HCT116 (cell line): ENCODE measurements at regions not wholly inside any gene's neighbourhood (a gene's known extent, or its start where the extent isn't known, plus 50 kb on each side); places are given as distances from the start of the nearest gene placed in this dataset.

ENCODE experiments used
- ATAC-seq: fragments of 200-7000 bp; cut with Tn5 transposase; 2 replicates; pipeline ENCODE4 v1.9.1; 2020; ENCODE audit warnings: mild to moderate bottlenecking, moderate library complexity
- BruUV-seq: library from RNA; stranded (reverse); fragments of 400-500 nt; replicated peaks from 2 replicates; lab custom pipeline; 2021; lab: Mats Ljungman, UMichigan
- CTCF ChIA-PET: fragments of 300-600 bp; sonication (Branson Sonifier 250); formaldehyde crosslinking; loops from one replicate; lab custom pipeline; 2021; ENCODE audit warnings: antibody characterized with exemption; lab: Charles Lee
- POLR2A ChIA-PET: fragments of 300-600, 350-600 bp; sonication (Branson Sonifier 250); formaldehyde crosslinking; loops from one replicate; lab custom pipeline; 2021; ENCODE audit warnings: antibody characterized with exemption; lab: Charles Lee
- RAD21 ChIA-PET, 2 experiments: fragments of 300-600 bp; sonication (Branson Sonifier 250); formaldehyde crosslinking; loops; one replicate each; lab custom pipeline; 2023; ENCODE audit warnings: low total read pairs in 2 of 2; ENCODE audit not compliant: uncharacterized antibody in 2 of 2, unreplicated experiment in 2 of 2, low non-redundant PET in 1 of 2; lab: Charles Lee
- DNase-seq: peaks from one replicate; pipeline ENCODE4 v3.0.0-alpha.2; 2010; ENCODE audit warnings: low read depth, low spot score
- H2AFZ ChIP-seq: fragments of 200-600 bp; shearing (Covaris generic), sonication (generic); 2 replicates; pipeline ENCODE4 v1.6.1; 2017; ENCODE audit warnings: low read depth, mixed run types, mixed read lengths, antibody characterized with exemption, low read length; ENCODE audit not compliant: poor library complexity, severe bottlenecking
- H3K27ac ChIP-seq: 2 replicates; pipeline ENCODE4 v1.5.1; 2012; ENCODE audit warnings: low read depth, low read length
- H3K27me3 ChIP-seq: fragments of 200-600 bp; sonication (generic); 2 replicates; pipeline ENCODE4 v1.6.1; 2016; ENCODE audit warnings: mixed run types, low read length, mixed read lengths; ENCODE audit not compliant: insufficient read depth
- H3K36me3 ChIP-seq, 2 experiments: fragments of 200-500 bp in 1 of 2; fragments of 200-600 bp in 1 of 2; sonication (Bioruptor generic) in 1 of 2; sonication (generic) in 1 of 2; 2 replicates each; pipeline versions ENCODE4 v1.5.1 to v1.6.1; 2014 to 2016; ENCODE audit warnings: low read length in 2 of 2, inconsistent platforms in 1 of 2, mixed read lengths in 1 of 2, mixed run types in 1 of 2; ENCODE audit not compliant: insufficient read depth in 2 of 2, control insufficient read depth in 1 of 2
- H3K4me1 ChIP-seq, 2 experiments: fragments of 200-600 bp in 1 of 2; sonication (generic) in 1 of 2; 2 replicates each; pipeline versions ENCODE4 v1.5.1 to v1.6.1; 2012 to 2017; ENCODE audit warnings: low read length in 2 of 2, inconsistent platforms in 1 of 2, mild to moderate bottlenecking in 1 of 2, mixed read lengths in 1 of 2, mixed run types in 1 of 2, moderate library complexity in 1 of 2; ENCODE audit not compliant: insufficient read depth in 2 of 2, control insufficient read depth in 1 of 2
- H3K4me2 ChIP-seq: fragments of 200-600 bp; sonication (generic); 2 replicates; pipeline ENCODE4 v1.6.1; 2017; ENCODE audit warnings: mixed run types, low read length, mixed read lengths
- H3K4me3 ChIP-seq, 2 experiments: fragments of 200-600 bp in 1 of 2; sonication (generic) in 1 of 2; replicated peaks in 1 of 2; 2 replicates each; pipeline ENCODE4 v1.5.1; 2011 to 2016; ENCODE audit warnings: low read length in 2 of 2, control low read depth in 1 of 2, low read depth in 1 of 2, mild to moderate bottlenecking in 1 of 2, mixed read lengths in 1 of 2, mixed run types in 1 of 2
- H3K79me2 ChIP-seq: fragments of 200-600 bp; sonication (generic); 2 replicates; pipeline ENCODE4 v1.6.1; 2017; ENCODE audit warnings: mild to moderate bottlenecking, mixed run types, low read length, moderate library complexity, mixed read lengths; ENCODE audit not compliant: insufficient read depth
- H3K9ac ChIP-seq: fragments of 200-600 bp; sonication (generic); 2 replicates; pipeline ENCODE4 v1.6.1; 2016; ENCODE audit warnings: low read length, mixed read lengths
- H3K9me2 ChIP-seq: fragments of 200-600 bp; sonication (generic), shearing (Covaris generic); 2 replicates; pipeline ENCODE4 v1.6.1; 2017; ENCODE audit warnings: mixed run types, mild to moderate bottlenecking, moderate library complexity; ENCODE audit not compliant: insufficient read depth
- H3K9me3 ChIP-seq, 2 experiments: fragments of 200-500 bp in 1 of 2; fragments of 200-600 bp in 1 of 2; sonication (Bioruptor generic) in 1 of 2; sonication (generic) in 1 of 2; 2 replicates each; pipeline ENCODE4 v1.6.1; 2014 to 2017; ENCODE audit warnings: low read length in 2 of 2, mixed read lengths in 2 of 2, inconsistent platforms in 1 of 2, low read depth in 1 of 2, mild to moderate bottlenecking in 1 of 2, mixed run types in 1 of 2, moderate library complexity in 1 of 2; ENCODE audit not compliant: control insufficient read depth in 1 of 2, insufficient read depth in 1 of 2
- H4K20me1 ChIP-seq: fragments of 200-600 bp; sonication (generic), shearing (Covaris generic); 2 replicates; pipeline ENCODE4 v1.6.1; 2017; ENCODE audit warnings: mixed run types, mild to moderate bottlenecking, moderate library complexity; ENCODE audit not compliant: insufficient read depth
- FOSL1 ChIP-seq: IDR thresholded peaks from 2 replicates; pipeline ENCODE4 v1.6.1; 2012; ENCODE audit warnings: low read depth
- JUND ChIP-seq: IDR thresholded peaks from 2 replicates; pipeline ENCODE4 v1.6.1; 2012
- RAD21 ChIP-seq: IDR thresholded peaks from 2 replicates; pipeline ENCODE4 v1.6.1; 2012; ENCODE audit warnings: low read depth, mild to moderate bottlenecking
- intact Hi-C: fragments of 100-400 bp; cut with micrococcal nuclease; formaldehyde crosslinking; loops from 2 replicates; pipeline ENCODE4 v1.10.0; 2022

DNA sequence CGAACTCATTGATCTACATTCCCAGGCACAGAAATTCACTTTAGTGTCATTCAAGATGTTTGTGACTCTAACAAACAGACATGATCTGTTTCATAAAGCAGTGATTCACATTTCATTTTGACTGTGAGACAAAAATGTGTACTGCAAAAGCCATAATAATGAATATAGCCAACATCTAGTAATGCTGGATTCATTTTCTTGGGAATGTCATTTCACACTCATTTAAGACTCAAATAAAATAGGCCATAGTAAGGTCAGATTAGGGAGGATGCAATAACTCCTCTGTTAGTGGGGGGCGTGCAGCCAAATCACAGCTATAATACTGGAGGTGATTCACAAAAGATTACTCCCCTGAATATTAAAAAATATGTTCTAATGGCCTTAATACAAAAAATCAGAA is 566.6 kb upstream of the ZWINT start:
- CTCF ChIA-PET = no interaction called here
- ATAC-seq (no peak), DNase-seq (no peak)
- Histone ChIP-seq H4K20me1 (no peaks in the 10 kb centered on the region), H3K79me2 (no peaks in the 10 kb centered on the region), H3K9me3 (peaks cover 16 to 23% of the 10 kb centered on the region in 2 experiments; a peak in 3 of 4 replicates), H3K27me3 (no peaks in the 10 kb centered on the region), H3K36me3 (no peaks in the 10 kb centered on the region), H2AFZ (no peak overlapping the region), H3K4me2 (no peak overlapping the region), H3K27ac (no peak overlapping the region), H3K4me1 (no peaks in the 10 kb centered on the region), H3K9ac (no peak overlapping the region), H3K4me3 (no peak overlapping the region), H3K9me2 (no peaks in the 10 kb centered on the region)
- BruUV-seq = no TSS peak
- intact Hi-C loops = no loop called here
- POLR2A ChIA-PET = no interaction called here
- RAD21 ChIA-PET = no interaction called here
- TF ChIP-seq JUND (no peak), FOSL1 (no peak)

DNA sequence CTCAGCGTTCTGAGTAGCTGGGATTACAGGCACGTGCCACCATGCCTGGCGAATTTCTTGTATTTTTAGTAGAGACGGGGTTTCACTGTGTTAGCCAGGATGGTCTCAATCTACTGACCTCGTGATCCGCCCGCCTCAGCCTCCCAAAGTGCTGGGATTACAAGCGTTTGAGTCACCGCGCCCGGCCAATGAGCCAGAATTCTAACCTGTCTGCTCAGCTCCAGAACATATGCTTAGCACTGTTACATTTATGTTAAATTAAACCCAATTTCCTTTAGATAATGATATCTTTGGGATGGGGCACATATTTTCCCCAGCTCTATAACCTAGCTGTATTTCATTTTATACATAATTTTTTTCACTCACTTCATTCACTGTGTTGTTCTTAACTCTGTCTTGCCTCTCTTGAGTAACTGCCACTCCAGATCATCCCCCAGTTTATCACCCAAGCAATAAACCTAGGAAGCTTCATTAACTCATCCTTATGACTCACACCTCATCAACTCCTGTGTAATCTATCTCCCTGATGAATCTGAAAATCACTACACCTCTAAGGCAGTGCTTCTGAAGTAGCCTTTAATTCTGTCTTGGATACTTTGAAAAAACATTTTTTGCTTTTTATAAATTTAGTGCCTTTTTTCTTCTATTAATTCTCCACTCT is 559.7 kb upstream of the ZWINT start:
- Histone ChIP-seq H3K9me2 (no peaks in the 10 kb centered on the region), H3K27ac (no peak overlapping the region), H3K79me2 (no peaks in the 10 kb centered on the region), H3K36me3 (no peaks in the 10 kb centered on the region), H3K9ac (no peak overlapping the region), H4K20me1 (no peaks in the 10 kb centered on the region), H3K9me3 (peaks cover 11 to 23% of the 10 kb centered on the region in 2 experiments; a peak in 2 of 4 replicates), H3K4me3 (no peak overlapping the region), H3K27me3 (no peaks in the 10 kb centered on the region), H2AFZ (no peak overlapping the region), H3K4me2 (no peak overlapping the region), H3K4me1 (no peaks in the 10 kb centered on the region)
- BruUV-seq = no TSS peak
- ChIA-PET POLR2A (no interaction called here), CTCF (no interaction called here), RAD21 (no interaction called here)
- intact Hi-C loops = no loop called here
- TF ChIP-seq RAD21 = no peak
- ATAC-seq = no peak
- DNase-seq = no peak
